K562 (cell line): ENCODE measurements at regions not wholly inside any gene's neighbourhood (a gene's known extent, or its start where the extent isn't known, plus 50 kb on each side); places are given as distances from the start of the nearest gene placed in this dataset.

ENCODE experiments used
- ATAC-seq: fragments of 200-7000 bp; cut with Tn5 transposase; 3 replicates; pipeline ENCODE4 v1.9.1; 2020; ENCODE audit warnings: moderate library complexity
- BruUV-seq: library from RNA; stranded (reverse); fragments of 400-500 nt; replicated peaks from 2 replicates; lab custom pipeline; 2021; lab: Mats Ljungman, UMichigan
- CTCF ChIA-PET: fragments of 300-600 bp; formaldehyde crosslinking; extraction: SDS; loops from one replicate; lab custom pipeline; 2021; ENCODE audit warnings: low intra/inter-chr PET ratio; lab: Yijun Ruan, JAX
- POLR2A ChIA-PET: fragments of 300-600, 350-650 bp; sonication (Branson Sonifier 250); formaldehyde crosslinking; extraction: SDS; loops from one replicate; lab custom pipeline; 2021; ENCODE audit warnings: antibody characterized with exemption, inconsistent platforms; lab: Yijun Ruan, JAX
- DNase-seq, 4 experiments: peaks; one replicate each; pipeline versions ENCODE4 v3.0.0 to v3.0.0-alpha.2; 2011 to 2018; ENCODE audit warnings: low spot score in 3 of 4, mixed read lengths in 3 of 4; ENCODE audit errors: extremely low read depth in 1 of 4
- FAIRE-seq: peaks from 2 replicates; lab custom pipeline; 2011; peaks lifted over from hg19 to GRCh38; lab: Jason Lieb, UNC
- H2AFZ ChIP-seq: 2 replicates; pipeline ENCODE4 v1.6.0; 2011; ENCODE audit warnings: low read depth, low read length, control low read depth, inconsistent platforms
- H3K27ac ChIP-seq: fragments of 200-600 bp; 3 replicates; pipeline ENCODE4 v1.8.0; 2011; ENCODE audit warnings: low read depth, mild to moderate bottlenecking, control low read depth, inconsistent platforms, low read length, moderate library complexity, mixed read lengths; ENCODE audit errors: extremely low read depth
- H3K27me3 ChIP-seq, 2 experiments: fragments of 300-600 bp in 1 of 2; 2 replicates in 1 of 2; 3 replicates in 1 of 2; pipeline versions ENCODE4 v1.6.0 to v1.8.0; 2011; ENCODE audit warnings: inconsistent platforms in 2 of 2, low read length in 2 of 2, mild to moderate bottlenecking in 1 of 2, mixed read lengths in 1 of 2, moderate library complexity in 1 of 2; ENCODE audit not compliant: control insufficient read depth in 2 of 2, insufficient read depth in 2 of 2
- H3K36me3 ChIP-seq: fragments of 300-600 bp; 3 replicates; pipeline ENCODE4 v1.8.0; 2011; ENCODE audit warnings: mild to moderate bottlenecking, low read length, inconsistent platforms; ENCODE audit not compliant: control insufficient read depth, insufficient read depth
- H3K4me1 ChIP-seq, 2 experiments: fragments of 200-600 bp in 1 of 2; replicated peaks in 1 of 2; 2 replicates in 1 of 2; 3 replicates in 1 of 2; pipeline versions ENCODE4 v1.5.1 to v1.8.0; 2011; ENCODE audit warnings: inconsistent platforms in 2 of 2, low read length in 2 of 2, mild to moderate bottlenecking in 1 of 2, mixed read lengths in 1 of 2, moderate library complexity in 1 of 2; ENCODE audit not compliant: control insufficient read depth in 2 of 2, insufficient read depth in 2 of 2
- H3K4me2 ChIP-seq: 2 replicates; pipeline ENCODE4 v1.6.1; 2011; ENCODE audit warnings: low read length, control low read depth, inconsistent platforms, mixed read lengths; ENCODE audit not compliant: insufficient read depth
- H3K4me3 ChIP-seq: fragments of 200-600 bp; sonication (generic), shearing (Covaris generic); 2 replicates; pipeline ENCODE4 v1.5.1; 2016; ENCODE audit warnings: control low read depth, inconsistent platforms
- H3K79me2 ChIP-seq: fragments of 200-600 bp; 3 replicates; pipeline ENCODE4 v1.8.0; 2011; ENCODE audit warnings: low read length, inconsistent platforms; ENCODE audit not compliant: control insufficient read depth, insufficient read depth
- H3K9ac ChIP-seq, 2 experiments: 2 replicates each; pipeline versions ENCODE4 v1.6.0 to v1.6.1; 2011; ENCODE audit warnings: low read depth in 2 of 2, low read length in 2 of 2, control low read depth in 1 of 2, inconsistent platforms in 1 of 2, mild to moderate bottlenecking in 1 of 2, mixed read lengths in 1 of 2; ENCODE audit not compliant: insufficient read depth in 1 of 2
- H3K9me1 ChIP-seq: one replicate; pipeline ENCODE4 v1.6.0; 2011; ENCODE audit warnings: inconsistent platforms, mild to moderate bottlenecking, low read length, moderate library complexity; ENCODE audit not compliant: control insufficient read depth, insufficient read depth
- H3K9me3 ChIP-seq: replicated peaks from 2 replicates; pipeline ENCODE4 v1.5.1; 2011; ENCODE audit warnings: low read depth, low read length, inconsistent platforms; ENCODE audit not compliant: control insufficient read depth, insufficient read depth
- H4K20me1 ChIP-seq: replicated peaks from 2 replicates; pipeline ENCODE4 v1.6.1; 2011; ENCODE audit warnings: low read length, inconsistent platforms, mixed read lengths; ENCODE audit not compliant: control insufficient read depth, insufficient read depth
- ELF4 ChIP-seq: fragments of 450-650 bp; formaldehyde crosslinking; IDR thresholded peaks from 2 replicates; pipeline ENCODE4 v1.4.0; 2022; ENCODE audit warnings: missing genetic modification characterization
- HDAC6 ChIP-seq: IDR thresholded peaks from 2 replicates; pipeline ENCODE4 v1.6.1; 2012; ENCODE audit warnings: low read depth, mild to moderate bottlenecking, control low read depth, inconsistent platforms, low read length, moderate library complexity
- NCOA6 ChIP-seq: fragments of 450-650 bp; IDR thresholded peaks from 2 replicates; pipeline ENCODE4 v1.6.1; 2017; ENCODE audit warnings: mild to moderate bottlenecking
- POLR2B ChIP-seq: fragments of 450-650 bp; IDR thresholded peaks from 2 replicates; pipeline ENCODE4 v1.6.1; 2018; ENCODE audit warnings: low read depth; ENCODE audit not compliant: partially characterized antibody
- TBP ChIP-seq: optimal IDR thresholded peaks from 2 replicates; pipeline ENCODE3; 2011; ENCODE audit warnings: low read depth, low read length, improper control_type of control experiment
- TRIM24 ChIP-seq, 2 experiments: fragments of 450-650 bp; IDR thresholded peaks; 2 replicates each; pipeline ENCODE4 v1.6.1; 2016
- ZBTB1 ChIP-seq: sonication (generic); formaldehyde crosslinking; IDR thresholded peaks from 2 replicates; pipeline ENCODE4 v1.8.1; 2023; ENCODE audit warnings: missing genetic modification reagents, low read depth, mild to moderate bottlenecking, borderline replicate concordance
- ZBTB9 ChIP-seq: fragments of 450-650 bp; formaldehyde crosslinking; IDR thresholded peaks from 2 replicates; pipeline ENCODE4 v1.4.0; 2020; ENCODE audit warnings: mild to moderate bottlenecking, moderate library complexity
- ZC3H11A ChIP-seq: IDR thresholded peaks from 2 replicates; pipeline ENCODE4 v1.6.1; 2012; ENCODE audit warnings: low read depth, low read length, improper control_type of control experiment
- ZFPM2 ChIP-seq: fragments of 250-450 bp; sonication (Bioruptor Pico); IDR thresholded peaks from 2 replicates; pipeline ENCODE4 v1.5.1; 2022; ENCODE audit warnings: mild to moderate bottlenecking
- ZNF274 ChIP-seq: IDR thresholded peaks from 2 replicates; pipeline ENCODE4 v1.6.1; 2011; ENCODE audit warnings: low read depth, mild to moderate bottlenecking, low read length, moderate library complexity, borderline replicate concordance
- ZNF445 ChIP-seq: fragments of 250-450 bp; sonication (Bioruptor Pico); IDR thresholded peaks from 2 replicates; pipeline ENCODE4 v1.4.0; 2020; ENCODE audit warnings: low read depth, mild to moderate bottlenecking, moderate library complexity
- ZNF717 ChIP-seq: fragments of 250-450 bp; sonication (Bioruptor Pico); IDR thresholded peaks from 2 replicates; pipeline ENCODE4 v1.5.0; 2021
- WGBS: fragments of 100-300 bp; shearing (Covaris generic); methylation state at CpG from one replicate; pipeline ENCODE4 v1.1.6; 2016; ENCODE audit warnings: low coverage, mixed read lengths; ENCODE audit not compliant: insufficient coverage; ENCODE audit errors: missing lambda C conversion rate; 5-methylcytosine and 5-hydroxymethylcytosine counted together
- in situ Hi-C: fragments of 300-500 bp; cut with MboI; formaldehyde crosslinking; loops from 4 replicates; pipeline ENCODE4 v1.15.0; 2018; ENCODE audit warnings: inconsistent platforms, mixed read lengths
- intact Hi-C: fragments of 100-400 bp; cut with micrococcal nuclease; formaldehyde crosslinking; loops from 2 replicates; pipeline ENCODE4 v1.14.2; 2022
- TF ChIP-seq, protein P1 (sequence below), 2 experiments: fragments of 450-650 bp; conservative IDR thresholded peaks; 2 replicates each; pipeline ENCODE4 v1.6.1; 2017; ENCODE audit warnings: mild to moderate bottlenecking in 2 of 2, moderate library complexity in 2 of 2
- TF ChIP-seq, protein P2 (sequence below): sonication (generic); formaldehyde crosslinking; IDR thresholded peaks from 2 replicates; pipeline ENCODE4 v1.8.1; 2023; ENCODE audit warnings: mild to moderate bottlenecking, missing genetic modification reagents

DNA sequence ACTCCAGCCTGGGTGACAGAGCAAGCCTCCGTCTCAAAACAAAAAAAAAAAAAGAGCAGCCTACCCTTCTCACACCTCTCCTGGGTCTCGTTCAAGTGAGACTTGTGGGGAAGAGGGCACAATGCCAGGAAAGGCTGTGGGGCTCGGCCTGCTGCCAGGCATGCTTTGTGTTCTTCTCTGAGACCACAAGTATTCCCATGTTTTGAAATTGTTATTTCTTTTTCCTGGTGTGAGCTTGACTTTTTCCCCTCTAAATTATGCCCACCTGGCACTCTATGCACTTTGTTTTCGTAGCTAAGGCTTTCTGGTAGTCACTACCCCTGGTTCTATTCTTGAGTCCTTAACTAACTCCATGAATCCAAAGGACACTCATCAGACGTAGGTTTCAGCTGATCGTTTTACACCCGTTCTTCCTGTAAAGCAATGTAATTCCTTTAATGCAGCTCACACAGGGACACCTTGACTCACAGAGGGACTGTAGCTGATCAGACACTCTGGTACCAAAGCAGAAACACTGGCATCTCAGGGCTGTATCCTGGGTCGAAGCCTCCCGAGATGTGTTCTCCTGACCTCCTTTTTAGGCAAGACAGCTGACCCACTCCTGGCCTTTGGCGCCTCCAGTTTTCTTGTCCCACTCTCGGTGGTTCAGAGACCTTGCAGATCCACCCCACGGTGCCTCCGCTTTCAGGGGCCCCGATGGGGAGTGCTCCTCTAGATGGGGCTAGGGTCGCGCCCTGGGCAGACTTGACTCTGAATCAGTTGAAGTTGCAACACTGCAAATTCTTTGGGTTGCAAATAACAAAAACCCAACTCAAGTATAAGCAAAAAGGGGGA, 193.3 kb upstream of the AGAP1 start:
- Histone ChIP-seq H3K4me1 (no peaks in the 10 kb centered on the region), H3K9me1 (no peaks in the 10 kb centered on the region), H3K4me2 (no peak overlapping the region), H3K9me3 (no peaks in the 10 kb centered on the region), H3K4me3 (no peak overlapping the region), H4K20me1 (no peaks in the 10 kb centered on the region), H3K36me3 (no peaks in the 10 kb centered on the region), H3K9ac (no peak overlapping the region), H3K27ac (no peak overlapping the region), H2AFZ (no peak overlapping the region), H3K79me2 (no peaks in the 10 kb centered on the region), H3K27me3 (peaks cover 0 to 11% of the 10 kb centered on the region in 2 experiments; a peak in 3 of 5 replicates)
- WGBS: 1% methylated on average over 16 of the region's 16 CpGs
- CTCF ChIA-PET: no interaction called here
- intact Hi-C loops (no loop called here), in situ Hi-C loops (no loop called here)
- ATAC-seq (no peak), DNase-seq (no peak), FAIRE-seq (no peak)
- no peak for TF ChIP-seq TRIM24 (IDR thresholded peaks at IDR 0.05)
- TF ChIP-seq ZNF717 (CRISPR knock-in tag): no peak
- TF ChIP-seq ZBTB1 (CRISPR knock-in tag): no peak
- TF ChIP-seq ELF4 (CRISPR knock-in tag): no peak
- TF ChIP-seq ZFPM2: no peak
- TF ChIP-seq ZNF274: no peak
- no peak for TF ChIP-seq NCOA6
- TF ChIP-seq ZNF445 (CRISPR knock-in tag): no peak
- no peak for TF ChIP-seq ZBTB9 (CRISPR knock-in tag)
- TF ChIP-seq TBP: no peak
- TF ChIP-seq, protein P1, sequence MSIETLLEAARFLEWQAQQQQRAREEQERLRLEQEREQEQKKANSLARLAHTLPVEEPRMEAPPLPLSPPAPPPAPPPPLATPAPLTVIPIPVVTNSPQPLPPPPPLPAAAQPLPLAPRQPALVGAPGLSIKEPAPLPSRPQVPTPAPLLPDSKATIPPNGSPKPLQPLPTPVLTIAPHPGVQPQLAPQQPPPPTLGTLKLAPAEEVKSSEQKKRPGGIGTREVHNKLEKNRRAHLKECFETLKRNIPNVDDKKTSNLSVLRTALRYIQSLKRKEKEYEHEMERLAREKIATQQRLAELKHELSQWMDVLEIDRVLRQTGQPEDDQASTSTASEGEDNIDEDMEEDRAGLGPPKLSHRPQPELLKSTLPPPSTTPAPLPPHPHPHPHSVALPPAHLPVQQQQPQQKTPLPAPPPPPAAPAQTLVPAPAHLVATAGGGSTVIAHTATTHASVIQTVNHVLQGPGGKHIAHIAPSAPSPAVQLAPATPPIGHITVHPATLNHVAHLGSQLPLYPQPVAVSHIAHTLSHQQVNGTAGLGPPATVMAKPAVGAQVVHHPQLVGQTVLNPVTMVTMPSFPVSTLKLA (conservative IDR thresholded peaks at IDR 0.05): no peak
- TF ChIP-seq ZC3H11A: no peak
- no peak for TF ChIP-seq HDAC6
- TF ChIP-seq POLR2B: no peak
- TF ChIP-seq, protein P2, sequence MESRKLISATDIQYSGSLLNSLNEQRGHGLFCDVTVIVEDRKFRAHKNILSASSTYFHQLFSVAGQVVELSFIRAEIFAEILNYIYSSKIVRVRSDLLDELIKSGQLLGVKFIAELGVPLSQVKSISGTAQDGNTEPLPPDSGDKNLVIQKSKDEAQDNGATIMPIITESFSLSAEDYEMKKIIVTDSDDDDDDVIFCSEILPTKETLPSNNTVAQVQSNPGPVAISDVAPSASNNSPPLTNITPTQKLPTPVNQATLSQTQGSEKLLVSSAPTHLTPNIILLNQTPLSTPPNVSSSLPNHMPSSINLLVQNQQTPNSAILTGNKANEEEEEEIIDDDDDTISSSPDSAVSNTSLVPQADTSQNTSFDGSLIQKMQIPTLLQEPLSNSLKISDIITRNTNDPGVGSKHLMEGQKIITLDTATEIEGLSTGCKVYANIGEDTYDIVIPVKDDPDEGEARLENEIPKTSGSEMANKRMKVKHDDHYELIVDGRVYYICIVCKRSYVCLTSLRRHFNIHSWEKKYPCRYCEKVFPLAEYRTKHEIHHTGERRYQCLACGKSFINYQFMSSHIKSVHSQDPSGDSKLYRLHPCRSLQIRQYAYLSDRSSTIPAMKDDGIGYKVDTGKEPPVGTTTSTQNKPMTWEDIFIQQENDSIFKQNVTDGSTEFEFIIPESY (CRISPR knock-in tag): no peak
- POLR2A ChIA-PET: no interaction called here
- BruUV-seq: no TSS peak
